MM.1S (cell line): ENCODE measurements at regions not wholly inside any gene's neighbourhood (a gene's known extent, or its start where the extent isn't known, plus 50 kb on each side); places are given as distances from the start of the nearest gene placed in this dataset.

Experiments used
- EZH2 ChIP-seq: fragments of 300-600 bp; sonication (generic); optimal IDR thresholded peaks from 2 replicates; pipeline ENCODE3; 2017; ENCODE audit warnings: low read depth, mild to moderate bottlenecking, antibody characterized with exemption, low read length, mixed read lengths
- EZH2phosphoT487 ChIP-seq: fragments of 300-600 bp; sonication (generic); IDR thresholded peaks from 2 replicates; pipeline ENCODE4 v1.6.1; 2018; ENCODE audit warnings: antibody characterized with exemption, low read length
- TF ChIP-seq, protein P1 (sequence below): fragments of 300-600 bp; sonication (generic); IDR thresholded peaks from 2 replicates; pipeline ENCODE4 v1.5.1; 2016; ENCODE audit warnings: antibody characterized with exemption, low read length, mixed read lengths

- TF ChIP-seq, protein P1, sequence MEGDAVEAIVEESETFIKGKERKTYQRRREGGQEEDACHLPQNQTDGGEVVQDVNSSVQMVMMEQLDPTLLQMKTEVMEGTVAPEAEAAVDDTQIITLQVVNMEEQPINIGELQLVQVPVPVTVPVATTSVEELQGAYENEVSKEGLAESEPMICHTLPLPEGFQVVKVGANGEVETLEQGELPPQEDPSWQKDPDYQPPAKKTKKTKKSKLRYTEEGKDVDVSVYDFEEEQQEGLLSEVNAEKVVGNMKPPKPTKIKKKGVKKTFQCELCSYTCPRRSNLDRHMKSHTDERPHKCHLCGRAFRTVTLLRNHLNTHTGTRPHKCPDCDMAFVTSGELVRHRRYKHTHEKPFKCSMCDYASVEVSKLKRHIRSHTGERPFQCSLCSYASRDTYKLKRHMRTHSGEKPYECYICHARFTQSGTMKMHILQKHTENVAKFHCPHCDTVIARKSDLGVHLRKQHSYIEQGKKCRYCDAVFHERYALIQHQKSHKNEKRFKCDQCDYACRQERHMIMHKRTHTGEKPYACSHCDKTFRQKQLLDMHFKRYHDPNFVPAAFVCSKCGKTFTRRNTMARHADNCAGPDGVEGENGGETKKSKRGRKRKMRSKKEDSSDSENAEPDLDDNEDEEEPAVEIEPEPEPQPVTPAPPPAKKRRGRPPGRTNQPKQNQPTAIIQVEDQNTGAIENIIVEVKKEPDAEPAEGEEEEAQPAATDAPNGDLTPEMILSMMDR: no peak
- TF ChIP-seq EZH2phosphoT487: no peak
- TF ChIP-seq EZH2: no peak
Observed at GRCh38 chr11:81022057-81022456, 1581.2 kb upstream of the TENM4 start.
